ENCODE measurements at regions not wholly inside any gene's neighbourhood (a gene's known extent, or its start where the extent isn't known, plus 50 kb on each side); places are given as distances from the start of the nearest gene placed in this dataset.
"Not testable (repeated sequence)": the region's sequence is repeated elsewhere in the genome, so short reads cannot be mapped to it uniquely, and the experiment has no call there.

DNA sequence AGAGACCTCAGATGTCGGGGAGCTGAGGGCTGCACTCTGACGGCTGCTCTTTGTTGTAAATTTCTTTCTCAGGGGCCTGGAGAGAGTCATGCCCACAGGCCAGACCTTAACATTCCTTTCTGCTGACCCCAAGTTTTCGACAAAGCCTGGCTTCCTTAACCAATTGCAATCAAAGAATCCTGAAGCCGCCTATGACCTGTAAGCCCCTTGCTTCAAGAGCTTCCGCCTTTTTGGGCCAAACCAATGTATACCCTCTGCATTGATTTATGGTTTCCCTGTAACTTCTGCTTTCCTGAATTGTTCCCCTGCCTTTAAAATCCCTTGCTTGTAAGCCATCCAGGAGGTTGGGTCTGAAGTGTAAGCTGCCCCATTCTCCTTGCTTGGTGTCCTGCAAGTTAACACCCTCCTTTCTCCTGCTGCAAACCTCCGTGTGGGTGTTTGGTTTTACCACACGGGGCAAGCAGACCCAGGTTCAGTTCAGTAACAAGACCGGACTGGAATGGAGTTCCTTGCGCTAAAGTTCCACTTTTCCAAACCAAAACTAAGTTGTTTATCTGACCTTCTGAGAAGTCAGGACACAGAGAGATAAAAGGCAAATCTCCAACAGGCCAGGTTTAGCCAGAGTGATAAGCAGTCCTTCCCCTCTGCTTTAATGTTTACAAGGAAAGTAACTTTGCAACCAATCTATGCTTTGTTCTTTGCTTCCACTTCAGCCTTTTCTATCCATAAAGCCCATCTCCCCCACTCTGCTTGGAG, 141.6 kb downstream of the KCNJ12 start:
- DNase-seq (ENCODE audit: low spot score), result no peak

DNA sequence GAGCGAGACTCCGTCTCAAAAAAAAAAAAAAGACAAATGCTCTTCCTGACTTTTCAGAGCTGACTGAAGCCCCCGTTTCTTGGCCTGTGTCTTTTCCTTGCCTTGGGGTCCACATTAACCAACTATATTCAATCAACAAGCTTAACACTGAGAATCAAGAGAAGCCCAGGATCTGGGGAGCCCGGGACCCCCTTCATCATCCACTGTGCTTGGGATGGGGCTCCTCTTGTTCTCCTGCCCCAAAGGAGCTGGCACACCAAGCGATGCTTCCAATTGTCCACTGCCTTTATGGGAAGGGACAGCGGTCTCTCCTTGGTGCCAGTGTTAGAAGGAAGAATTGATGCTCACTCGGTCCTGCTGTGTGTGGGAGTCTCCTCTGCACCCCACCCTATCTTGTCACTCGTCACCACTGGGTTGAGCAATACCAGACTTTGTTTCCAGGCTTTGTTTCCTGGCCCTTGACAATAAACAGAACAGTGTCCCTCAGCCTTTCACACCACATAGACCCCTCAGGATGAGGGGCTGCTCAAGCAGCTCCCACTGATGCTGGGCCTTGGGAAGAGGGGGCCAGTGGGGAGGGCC, 146.7 kb downstream of the KCNJ12 start:
- DNase-seq (ENCODE audit: low spot score), result no peak

DNA sequence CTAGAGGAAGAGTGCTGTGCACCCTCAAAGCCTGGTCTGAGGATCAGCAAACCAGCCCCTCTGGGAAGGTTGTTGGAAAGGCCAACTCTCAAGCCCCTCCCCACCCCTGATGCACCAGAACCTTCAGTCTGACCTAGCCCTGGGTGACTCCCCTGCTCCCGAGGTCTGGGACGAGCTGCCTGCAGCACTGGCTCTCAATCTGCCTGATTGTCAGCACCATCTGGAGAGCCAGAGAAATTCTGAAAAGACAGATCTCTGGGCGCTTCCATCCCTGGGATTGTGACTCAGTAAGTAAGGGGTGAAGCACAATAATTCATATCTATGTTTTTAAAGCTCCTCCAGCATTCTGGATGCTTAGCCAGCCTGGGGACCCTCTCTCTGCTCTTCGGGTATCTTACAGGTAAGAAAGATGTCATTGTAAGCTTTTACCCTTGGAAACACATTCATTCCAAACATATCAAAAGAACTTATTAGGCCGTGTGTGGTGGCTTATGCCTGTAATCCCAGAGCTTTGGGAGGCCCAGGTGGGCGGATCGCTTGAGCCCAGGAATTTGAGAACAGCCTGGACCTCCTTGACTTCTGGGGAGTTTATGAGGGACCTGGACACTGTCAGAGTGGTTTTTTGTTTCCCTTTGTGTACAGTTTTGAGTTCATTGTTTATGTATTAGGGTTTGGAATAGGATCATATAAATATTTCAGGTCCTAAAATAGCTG, 147.5 kb downstream of the KCNJ12 start:
- no peak for DNase-seq (ENCODE audit: low spot score)

DNA sequence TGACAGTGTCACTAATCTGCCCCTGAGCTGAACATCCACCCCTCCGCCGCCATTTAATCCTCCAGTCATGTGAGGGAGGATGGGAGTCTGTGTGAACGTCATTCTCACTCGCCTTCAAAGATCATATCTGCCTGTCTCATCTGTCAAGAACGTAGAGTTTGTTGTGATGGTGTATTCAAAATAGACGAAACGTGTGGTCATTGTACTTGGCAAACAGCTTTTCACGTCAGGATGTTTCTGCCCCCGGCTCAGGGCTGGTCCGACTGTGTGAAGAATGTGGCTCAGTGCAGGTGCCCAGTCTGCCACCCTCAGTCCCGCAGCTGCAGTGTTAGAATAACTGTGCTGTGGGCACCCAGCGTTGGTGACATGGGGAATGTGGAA, 148.0 kb downstream of the KCNJ12 start:
- DNase-seq (ENCODE audit: low spot score), result no peak

DNA sequence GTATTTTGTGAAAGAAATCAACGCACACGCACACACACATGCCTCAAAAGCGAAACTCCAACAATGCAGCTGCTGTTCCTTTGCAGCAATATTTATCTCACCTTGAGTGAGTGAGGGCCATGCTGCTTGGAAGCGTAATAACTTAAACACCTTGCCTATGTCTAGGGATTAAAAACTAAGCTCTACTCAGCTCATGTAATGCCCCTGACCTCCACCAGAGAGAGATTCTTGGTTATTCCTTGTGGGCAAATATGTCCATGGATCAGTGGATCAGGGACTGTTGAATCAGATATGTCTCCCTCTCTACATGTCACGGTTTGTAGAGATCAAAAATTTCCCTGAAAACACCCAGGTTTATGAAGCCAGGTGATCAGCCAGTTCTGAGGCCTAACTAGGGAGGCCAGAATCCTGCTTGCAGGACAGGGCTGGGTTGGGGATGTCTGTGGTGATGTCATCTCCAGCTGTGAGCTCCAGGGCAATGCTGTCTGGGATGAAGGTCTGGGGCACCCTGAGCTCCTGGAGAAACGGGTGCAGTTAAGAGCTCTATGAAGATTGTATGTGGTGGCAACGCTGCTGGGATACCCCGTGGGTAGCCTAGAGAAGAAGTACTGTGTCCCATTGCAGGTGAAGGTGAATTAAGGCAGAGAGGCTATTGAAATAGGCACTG, 149.4 kb downstream of the KCNJ12 start:
- no peak for DNase-seq (ENCODE audit: low spot score)

DNA sequence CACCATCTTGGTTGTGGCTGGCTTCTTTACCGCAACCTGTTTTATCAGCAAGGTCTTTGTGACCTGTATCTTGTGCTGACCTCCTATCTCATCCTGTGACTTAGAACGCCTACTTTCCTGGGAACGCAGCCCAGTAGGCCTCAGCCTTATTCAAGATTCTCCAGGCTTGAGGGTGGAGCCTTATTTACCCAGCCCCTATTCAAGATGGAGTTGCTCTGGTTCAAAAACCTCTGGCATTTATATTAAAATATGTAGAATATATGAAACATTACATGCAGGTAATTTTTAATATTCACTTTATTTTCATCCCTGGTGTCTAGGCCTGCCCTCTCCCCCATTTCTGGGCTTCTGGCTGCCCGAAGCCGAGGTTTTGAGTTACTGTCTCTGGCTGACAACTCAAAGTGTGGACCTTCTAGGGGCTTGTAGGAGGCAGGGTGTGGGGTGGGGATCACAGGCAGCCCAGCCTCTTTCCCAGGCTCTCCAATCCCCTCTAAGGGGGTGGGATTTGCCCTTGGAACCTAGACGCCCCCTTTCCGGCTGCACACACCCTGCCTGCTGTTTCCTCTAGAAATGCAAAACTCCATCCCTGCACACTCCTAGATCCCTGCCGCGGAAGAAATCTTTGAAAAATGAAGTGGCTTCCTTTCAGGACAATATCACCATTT, 152.0 kb downstream of the KCNJ12 start:
- DNase-seq (ENCODE audit: low spot score), result no peak

DNA sequence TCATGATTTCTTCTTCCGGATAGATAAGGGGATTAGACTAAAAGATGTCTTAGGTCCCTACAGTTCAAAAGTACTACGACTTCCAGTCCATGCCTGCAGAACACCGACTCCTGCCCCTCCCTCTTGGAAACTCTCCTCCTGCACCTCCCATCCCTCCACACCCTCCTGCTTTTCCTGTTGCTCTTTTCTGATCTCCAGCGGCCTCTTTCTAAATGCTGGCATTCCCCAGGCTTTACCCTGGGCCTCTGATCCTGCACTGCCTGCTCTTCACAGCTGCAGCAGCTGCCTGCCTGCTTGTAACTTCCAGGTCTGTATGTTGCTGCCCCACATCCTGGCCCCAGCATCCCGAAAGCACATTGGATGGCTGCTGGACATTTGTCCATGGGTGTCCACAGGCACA, 154.2 kb downstream of the KCNJ12 start:
- DNase-seq (ENCODE audit: low spot score), result no peak

DNA sequence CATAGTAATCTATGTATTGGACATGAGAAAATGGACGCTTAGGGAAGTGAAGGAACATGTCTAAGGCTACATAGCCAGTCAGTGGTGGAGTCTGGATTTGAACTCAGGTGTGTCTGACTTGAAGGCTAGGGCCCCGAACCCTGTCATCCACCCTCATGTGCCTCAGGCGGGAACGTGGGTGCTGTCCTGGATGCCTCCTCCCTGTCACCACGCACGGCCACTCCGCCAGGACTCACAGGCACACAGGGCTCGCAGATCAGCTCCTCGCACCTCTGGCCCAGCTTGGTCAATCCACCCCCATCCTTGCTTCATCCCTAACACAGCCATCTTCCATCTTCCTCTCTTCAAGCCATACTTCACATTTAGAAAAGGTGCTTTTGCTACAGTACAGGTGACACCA, 154.7 kb downstream of the KCNJ12 start:
- DNase-seq (ENCODE audit: low spot score), result no peak

DNA sequence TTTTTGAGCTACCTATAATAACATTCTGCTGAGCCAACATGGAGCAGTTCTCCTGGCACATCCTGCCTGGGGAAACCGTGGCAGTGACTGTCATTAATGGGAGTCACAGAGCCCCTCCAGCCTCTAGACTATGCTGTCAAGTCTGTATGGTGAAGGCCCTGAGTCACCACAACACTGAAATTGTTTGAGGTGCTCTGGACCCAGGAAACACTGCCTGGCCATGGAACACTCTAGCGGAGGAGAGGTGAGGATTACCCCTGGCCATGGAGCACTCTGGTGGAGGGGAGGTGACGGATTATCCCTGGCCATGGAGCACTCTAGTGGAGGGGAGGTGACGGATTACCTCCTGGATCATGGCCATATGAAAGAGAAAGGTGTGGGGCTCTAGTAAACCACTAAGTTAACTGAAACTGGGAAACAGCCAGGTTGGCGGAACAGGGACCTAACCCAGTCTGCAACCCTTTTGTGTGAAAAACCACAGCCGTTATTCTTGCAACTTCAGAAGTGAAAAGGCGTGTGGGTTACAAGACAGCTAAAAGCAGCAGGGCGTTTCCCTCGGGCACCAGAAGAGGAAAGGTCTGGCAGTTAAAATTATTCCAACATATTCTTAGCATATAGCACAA, 156.7 kb downstream of the KCNJ12 start:
- DNase-seq (ENCODE audit: low spot score), result no peak

DNA sequence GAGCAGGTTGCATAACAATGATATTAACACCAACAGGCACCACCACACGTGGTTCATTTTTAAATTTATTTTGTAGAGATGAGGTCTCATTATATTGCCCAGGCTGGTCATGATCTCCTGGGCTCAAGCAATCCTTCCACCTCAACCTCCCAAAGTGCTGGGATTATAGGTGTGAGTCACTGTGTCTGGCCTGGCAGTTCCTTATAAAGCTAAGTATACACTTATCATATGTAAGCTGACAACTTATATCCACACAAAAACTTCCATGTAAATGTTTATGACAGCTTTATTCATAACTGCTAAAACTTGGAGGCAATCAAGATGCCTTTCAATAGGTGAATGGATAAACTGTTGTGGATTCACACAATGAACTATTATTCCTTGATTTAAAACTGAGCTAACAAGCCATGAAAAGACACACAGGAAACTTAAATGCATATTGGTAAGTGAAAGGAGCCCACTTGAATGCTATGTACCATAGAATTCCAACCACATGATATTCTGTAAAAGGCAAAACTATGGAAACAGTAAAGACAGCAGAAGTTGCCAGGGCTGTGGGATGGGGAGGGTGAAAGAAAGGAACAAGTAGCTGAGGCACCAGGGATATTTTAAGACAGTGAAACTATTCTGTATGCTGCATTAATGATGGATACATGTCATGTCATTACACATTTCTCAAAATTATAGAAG, 156.5 kb upstream of the KCNJ18 start:
- DNase-seq (ENCODE audit: low spot score), result no peak

DNA sequence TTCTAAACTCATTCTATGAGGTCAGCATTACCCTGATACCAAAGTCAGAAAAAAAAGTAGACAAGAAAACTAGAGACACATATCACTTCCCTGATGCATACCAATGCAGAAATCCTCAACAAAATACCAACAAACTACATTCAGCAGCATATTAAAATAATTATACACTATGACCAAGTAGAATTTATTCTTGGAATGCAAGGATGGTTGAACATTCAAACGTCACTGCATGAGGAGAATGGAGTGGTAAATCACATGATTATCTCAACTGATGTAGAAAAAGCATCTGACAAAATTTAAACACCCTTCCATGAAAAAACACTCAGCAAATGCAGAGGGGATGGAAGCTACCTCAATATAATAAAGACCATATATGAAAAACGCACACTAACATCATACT, 155.0 kb upstream of the KCNJ18 start:
- DNase-seq (ENCODE audit: low spot score), result no peak

DNA sequence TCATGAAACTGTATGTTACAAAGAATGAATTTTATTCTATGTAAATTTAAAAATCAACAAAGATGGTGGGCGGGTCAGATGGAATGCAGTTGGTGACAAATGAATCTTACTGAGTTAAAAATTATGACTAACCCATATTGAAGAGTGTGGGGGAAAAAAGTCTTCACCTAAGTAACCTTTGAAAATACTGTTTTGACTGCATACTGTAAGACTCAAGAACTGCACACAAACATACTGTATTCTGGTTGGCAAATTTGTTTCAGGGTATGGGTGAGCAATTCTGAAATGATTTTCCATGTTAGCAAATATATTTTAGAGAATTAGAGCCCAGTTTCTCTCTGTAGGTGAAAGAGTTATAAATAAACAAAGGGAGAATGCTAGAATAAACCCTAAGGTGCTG, 153.7 kb upstream of the KCNJ18 start:
- DNase-seq (ENCODE audit: low spot score), result no peak

DNA sequence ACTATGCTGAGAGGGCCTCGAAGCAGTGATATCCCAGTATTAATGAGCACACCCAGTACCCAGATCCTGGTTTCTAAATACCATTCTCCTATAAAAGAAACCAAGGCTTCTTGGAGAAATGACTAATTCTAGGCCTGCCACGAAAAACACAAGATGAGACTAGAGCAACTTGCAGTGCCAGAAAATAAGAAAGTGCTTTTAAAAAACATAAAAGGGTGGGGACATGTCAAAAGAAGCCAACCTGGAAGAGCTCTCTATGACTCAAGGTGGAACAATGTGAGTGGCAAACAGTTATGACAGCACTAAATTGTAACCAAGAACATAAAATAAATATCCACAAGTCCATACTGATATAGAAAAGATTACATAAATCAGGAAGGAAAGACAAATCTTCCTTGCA, 153.2 kb upstream of the KCNJ18 start:
- no peak for DNase-seq (ENCODE audit: low spot score)

DNA sequence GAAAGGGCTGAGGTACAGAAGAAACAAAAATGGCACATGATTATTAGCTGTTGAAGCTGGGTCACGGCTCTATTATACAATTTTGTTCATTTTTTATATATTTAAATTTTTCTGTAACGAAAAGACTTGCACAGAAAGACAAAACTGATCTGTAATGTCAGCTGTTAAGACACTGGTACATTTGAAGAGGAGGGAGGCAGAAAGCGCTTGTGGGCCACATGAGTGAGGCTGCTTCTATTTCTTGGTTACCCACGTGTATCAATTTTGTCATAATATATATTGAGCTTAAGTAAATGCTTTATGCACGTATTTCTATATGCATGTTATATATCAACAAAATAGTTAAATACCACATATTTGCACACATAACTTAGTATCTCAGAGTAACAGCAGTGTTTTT, 151.8 kb upstream of the KCNJ18 start:
- no peak for DNase-seq (ENCODE audit: low spot score)

DNA sequence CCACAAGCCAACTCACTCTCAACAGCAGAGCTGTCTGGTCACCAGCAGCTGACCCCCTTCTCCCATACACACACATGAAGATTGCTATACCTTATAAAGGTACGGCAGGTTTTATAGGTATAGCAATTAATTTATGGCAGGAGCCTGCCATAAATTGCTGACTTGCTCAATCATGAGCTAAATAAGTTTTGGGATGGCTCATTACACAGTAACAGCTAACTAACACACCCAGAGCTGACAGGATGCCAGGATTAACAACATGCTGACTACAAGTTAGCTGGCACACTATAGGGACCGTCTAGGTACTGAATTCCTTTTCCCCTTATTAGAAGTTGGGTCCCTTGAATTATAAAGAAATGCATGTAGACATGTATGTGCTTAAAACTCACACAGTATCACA, 150.3 kb upstream of the KCNJ18 start:
- no peak for DNase-seq (ENCODE audit: low spot score)

DNA sequence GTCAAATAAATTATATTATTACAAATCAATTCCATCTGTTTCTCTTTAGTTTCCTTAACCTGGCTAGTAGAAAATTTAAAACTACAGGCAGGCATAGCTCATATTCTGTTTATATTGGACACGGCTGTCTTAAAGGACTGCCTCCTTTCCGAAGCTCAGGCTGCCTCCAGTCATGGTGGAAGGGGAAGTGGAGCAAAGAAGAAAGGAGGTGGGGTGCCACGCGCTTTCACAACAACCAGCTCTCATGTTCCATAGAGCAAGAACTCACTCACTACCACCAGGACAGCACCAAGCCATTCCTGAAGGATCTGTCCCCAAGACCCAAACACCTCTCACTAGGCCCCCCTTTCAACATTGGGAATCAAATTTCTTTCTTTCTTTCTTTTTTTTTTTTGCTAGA, 149.3 kb upstream of the KCNJ18 start:
- DNase-seq (ENCODE audit: low spot score), result no peak

DNA sequence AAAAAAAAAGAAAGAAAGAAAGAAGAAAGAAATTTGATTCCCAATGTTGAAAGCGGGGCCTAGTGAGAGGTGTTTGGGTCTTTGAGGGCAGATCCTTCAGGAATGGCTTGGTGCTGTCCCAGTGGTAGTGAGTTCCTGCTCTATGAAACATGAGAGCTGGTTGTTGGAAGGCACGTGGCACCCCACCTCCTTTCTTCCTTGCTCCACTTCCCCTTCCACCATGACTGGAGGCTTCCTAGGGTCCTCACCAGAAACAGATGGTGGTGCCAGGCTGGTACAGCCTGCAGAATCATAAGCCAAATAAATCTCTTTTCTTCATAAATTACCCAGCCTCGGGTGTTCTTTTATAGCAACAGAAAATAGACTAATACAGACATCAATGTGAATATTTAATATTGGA, 147.3 kb upstream of the KCNJ18 start:
- DNase-seq (ENCODE audit: low spot score), result no peak

DNA sequence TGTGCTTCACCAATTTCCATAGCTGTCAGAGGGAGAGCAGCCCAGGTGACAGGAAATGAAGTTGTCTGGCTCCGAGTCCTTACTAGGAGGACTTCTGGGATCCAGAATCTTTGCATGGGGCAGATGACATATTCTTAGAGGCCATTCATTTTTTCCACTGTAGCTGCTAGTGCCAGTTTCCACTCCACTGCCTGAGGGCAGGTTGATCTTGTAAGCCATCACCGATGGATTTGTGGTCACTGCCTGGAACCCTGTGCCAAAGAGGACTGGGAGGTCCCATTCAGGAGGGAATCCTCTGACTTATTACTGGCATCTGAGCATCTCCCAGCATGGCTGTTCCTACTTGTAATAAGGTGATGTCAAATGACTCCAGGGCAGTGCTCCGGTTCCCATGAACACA, 144.1 kb upstream of the KCNJ18 start:
- DNase-seq (ENCODE audit: low spot score), result no peak

DNA sequence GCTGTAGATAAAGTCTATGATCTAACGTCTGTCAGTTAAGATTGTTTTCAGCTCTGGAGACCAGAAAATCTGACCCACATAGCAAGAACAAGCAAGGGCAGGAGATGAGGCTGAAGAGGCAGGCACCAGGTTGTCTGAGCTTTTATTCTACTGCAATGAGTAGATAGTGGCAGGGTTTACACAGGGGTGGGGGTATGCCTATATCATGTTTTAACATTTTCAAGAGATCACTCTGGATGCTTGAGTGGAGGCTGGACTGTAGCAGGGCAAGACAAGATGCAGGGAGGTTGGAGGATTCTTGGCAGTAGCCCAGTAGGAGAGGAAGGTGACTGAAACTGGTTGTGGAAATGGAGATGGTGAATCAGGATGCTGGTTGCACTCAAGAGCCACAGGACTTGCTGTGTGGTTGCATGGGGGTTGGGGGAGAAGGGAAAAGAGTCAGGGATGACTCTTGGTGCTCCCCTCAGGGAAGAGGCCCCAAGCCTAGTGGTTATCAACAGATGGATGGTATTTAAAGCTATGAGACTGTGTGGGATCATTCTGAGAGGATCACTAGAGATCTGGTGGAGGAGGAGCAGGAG, 143.1 kb upstream of the KCNJ18 start:
- DNase-seq (ENCODE audit: low spot score), result no peak

DNA sequence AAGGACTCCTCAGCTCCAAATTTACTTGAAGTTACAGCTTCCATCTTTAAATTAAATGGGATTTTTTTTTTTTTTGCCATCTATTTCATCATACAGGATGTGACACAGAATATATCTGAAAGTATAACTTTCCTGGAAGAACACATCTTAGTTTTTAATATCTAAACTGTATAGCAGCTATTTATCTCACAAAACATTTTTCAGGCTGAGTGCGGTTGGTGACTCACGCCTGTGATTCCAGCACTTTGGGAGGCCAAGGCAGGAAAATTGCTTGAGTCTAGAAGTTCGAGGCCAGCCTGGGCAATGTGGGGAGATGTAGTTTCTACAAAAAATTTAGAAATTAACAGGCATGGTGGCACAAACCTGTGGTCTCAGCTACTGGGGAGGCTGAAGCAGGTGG, 142.3 kb upstream of the KCNJ18 start:
- not testable (repeated sequence) for DNase-seq (ENCODE audit: low spot score)

All from CD4-positive, alpha-beta T cell treated with Interleukin-2 at 100 ng/mL for 4 hours (primary cell).